ENCODE measurements at regions not wholly inside any gene's neighbourhood (a gene's known extent, or its start where the extent isn't known, plus 50 kb on each side); places are given as distances from the start of the nearest gene placed in this dataset.

DNA sequence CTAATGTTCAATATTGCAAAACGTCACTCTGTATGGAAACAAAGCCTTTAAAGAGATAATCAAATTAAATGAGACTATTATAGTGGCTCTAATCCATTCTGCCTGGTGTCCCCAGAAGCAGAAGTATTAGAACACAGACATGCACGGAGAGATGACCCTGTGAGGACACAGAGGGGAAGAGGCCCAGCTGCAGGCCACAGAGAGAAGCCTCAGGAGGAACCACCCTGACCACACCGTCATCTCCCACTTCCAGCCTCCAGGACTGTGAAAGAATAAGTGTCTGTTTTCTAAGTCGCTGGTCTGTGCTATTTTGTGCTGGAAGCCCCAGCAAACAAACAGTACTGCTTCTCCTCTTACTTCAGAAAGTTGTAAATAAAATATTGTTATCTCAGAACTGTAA, 283.5 kb upstream of the ADARB2 start:
- TF ChIP-seq, protein P1, sequence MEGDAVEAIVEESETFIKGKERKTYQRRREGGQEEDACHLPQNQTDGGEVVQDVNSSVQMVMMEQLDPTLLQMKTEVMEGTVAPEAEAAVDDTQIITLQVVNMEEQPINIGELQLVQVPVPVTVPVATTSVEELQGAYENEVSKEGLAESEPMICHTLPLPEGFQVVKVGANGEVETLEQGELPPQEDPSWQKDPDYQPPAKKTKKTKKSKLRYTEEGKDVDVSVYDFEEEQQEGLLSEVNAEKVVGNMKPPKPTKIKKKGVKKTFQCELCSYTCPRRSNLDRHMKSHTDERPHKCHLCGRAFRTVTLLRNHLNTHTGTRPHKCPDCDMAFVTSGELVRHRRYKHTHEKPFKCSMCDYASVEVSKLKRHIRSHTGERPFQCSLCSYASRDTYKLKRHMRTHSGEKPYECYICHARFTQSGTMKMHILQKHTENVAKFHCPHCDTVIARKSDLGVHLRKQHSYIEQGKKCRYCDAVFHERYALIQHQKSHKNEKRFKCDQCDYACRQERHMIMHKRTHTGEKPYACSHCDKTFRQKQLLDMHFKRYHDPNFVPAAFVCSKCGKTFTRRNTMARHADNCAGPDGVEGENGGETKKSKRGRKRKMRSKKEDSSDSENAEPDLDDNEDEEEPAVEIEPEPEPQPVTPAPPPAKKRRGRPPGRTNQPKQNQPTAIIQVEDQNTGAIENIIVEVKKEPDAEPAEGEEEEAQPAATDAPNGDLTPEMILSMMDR (tag by site-specific recombination; IDR thresholded peaks at IDR 0.05), result no peak
- TF ChIP-seq HOXA7 (CRISPR knock-in tag; IDR thresholded peaks at IDR 0.05; ENCODE audit: borderline replicate concordance) (no peak), PBX3 (CRISPR knock-in tag; IDR thresholded peaks at IDR 0.05) (no peak), ZNF391 (tag by site-specific recombination; IDR thresholded peaks at IDR 0.05; ENCODE audit: borderline replicate concordance, low read depth) (no peak)
- TF ChIP-seq, protein P2, sequence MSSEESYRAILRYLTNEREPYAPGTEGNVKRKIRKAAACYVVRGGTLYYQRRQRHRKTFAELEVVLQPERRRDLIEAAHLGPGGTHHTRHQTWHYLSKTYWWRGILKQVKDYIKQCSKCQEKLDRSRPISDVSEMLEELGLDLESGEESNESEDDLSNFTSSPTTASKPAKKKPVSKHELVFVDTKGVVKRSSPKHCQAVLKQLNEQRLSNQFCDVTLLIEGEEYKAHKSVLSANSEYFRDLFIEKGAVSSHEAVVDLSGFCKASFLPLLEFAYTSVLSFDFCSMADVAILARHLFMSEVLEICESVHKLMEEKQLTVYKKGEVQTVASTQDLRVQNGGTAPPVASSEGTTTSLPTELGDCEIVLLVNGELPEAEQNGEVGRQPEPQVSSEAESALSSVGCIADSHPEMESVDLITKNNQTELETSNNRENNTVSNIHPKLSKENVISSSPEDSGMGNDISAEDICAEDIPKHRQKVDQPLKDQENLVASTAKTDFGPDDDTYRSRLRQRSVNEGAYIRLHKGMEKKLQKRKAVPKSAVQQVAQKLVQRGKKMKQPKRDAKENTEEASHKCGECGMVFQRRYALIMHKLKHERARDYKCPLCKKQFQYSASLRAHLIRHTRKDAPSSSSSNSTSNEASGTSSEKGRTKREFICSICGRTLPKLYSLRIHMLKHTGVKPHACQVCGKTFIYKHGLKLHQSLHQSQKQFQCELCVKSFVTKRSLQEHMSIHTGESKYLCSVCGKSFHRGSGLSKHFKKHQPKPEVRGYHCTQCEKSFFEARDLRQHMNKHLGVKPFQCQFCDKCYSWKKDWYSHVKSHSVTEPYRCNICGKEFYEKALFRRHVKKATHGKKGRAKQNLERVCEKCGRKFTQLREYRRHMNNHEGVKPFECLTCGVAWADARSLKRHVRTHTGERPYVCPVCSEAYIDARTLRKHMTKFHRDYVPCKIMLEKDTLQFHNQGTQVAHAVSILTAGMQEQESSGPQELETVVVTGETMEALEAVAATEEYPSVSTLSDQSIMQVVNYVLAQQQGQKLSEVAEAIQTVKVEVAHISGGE (tag by site-specific recombination; conservative IDR thresholded peaks at IDR 0.05; ENCODE audit: low read depth), result no peak
